Neural progenitor cell (in vitro differentiated cells): ENCODE measurements at regions not wholly inside any gene's neighbourhood (a gene's known extent, or its start where the extent isn't known, plus 50 kb on each side); places are given as distances from the start of the nearest gene placed in this dataset.

ENCODE experiments used
- DNase-seq: peaks from one replicate; pipeline ENCODE4 v3.0.0-alpha.2; 2016; ENCODE audit warnings: low spot score
- H2AFZ ChIP-seq: fragments of 200-600 bp; sonication (generic); replicated peaks from 2 replicates; pipeline ENCODE4 v1.6.1; 2016; ENCODE audit warnings: antibody characterized with exemption
- H3F3A ChIP-seq: fragments of 200-600 bp; sonication (generic); 2 replicates; pipeline ENCODE4 v1.6.1; 2016; ENCODE audit warnings: antibody characterized with exemption, low read depth
- H3K27ac ChIP-seq: fragments of 200-600 bp; sonication (generic); 2 replicates; pipeline ENCODE4 v1.5.1; 2016; ENCODE audit warnings: mild to moderate bottlenecking
- H3K27me3 ChIP-seq: fragments of 200-600 bp; sonication (generic); 2 replicates; pipeline ENCODE4 v1.6.1; 2016; ENCODE audit warnings: mild to moderate bottlenecking, moderate library complexity
- H3K36me3 ChIP-seq: fragments of 200-600 bp; sonication (generic); 2 replicates; pipeline ENCODE4 v1.5.1; 2016
- H3K4me1 ChIP-seq: fragments of 200-600 bp; sonication (generic); 2 replicates; pipeline ENCODE4 v1.6.1; 2016; ENCODE audit warnings: mixed run types
- H3K4me2 ChIP-seq: fragments of 200-600 bp; sonication (generic); 2 replicates; pipeline ENCODE4 v1.6.1; 2016
- H3K4me3 ChIP-seq: fragments of 200-600 bp; sonication (generic); 2 replicates; pipeline ENCODE4 v1.5.1; 2016
- H3K79me2 ChIP-seq: fragments of 200-600 bp; sonication (generic); 2 replicates; pipeline ENCODE4 v1.6.1; 2016; ENCODE audit warnings: low read depth
- H3K9ac ChIP-seq: fragments of 200-600 bp; sonication (generic); 2 replicates; pipeline ENCODE4 v1.6.1; 2016
- H3K9me3 ChIP-seq: fragments of 200-600 bp; sonication (generic); 2 replicates; pipeline ENCODE4 v1.5.1; 2016; ENCODE audit warnings: low read depth
- H4K20me1 ChIP-seq: fragments of 200-600 bp; sonication (generic); 2 replicates; pipeline ENCODE4 v1.6.1; 2016; ENCODE audit warnings: low read depth
- H3K27ac Mint-ChIP-seq: 3 replicates; pipeline ENCODE4 v1.8.0; 2021; ENCODE audit warnings: mixed read lengths
- H3K27me3 Mint-ChIP-seq: 2 replicates; pipeline ENCODE4 v1.8.0; 2022; ENCODE audit warnings: low read depth, mild to moderate bottlenecking, inconsistent platforms, moderate library complexity, mixed read lengths; ENCODE audit not compliant: insufficient read depth
- H3K36me3 Mint-ChIP-seq: 3 replicates; pipeline ENCODE4 v1.8.0; 2021; ENCODE audit warnings: mixed read lengths
- H3K4me1 Mint-ChIP-seq: 3 replicates; pipeline ENCODE4 v1.8.0; 2021; ENCODE audit warnings: mixed read lengths
- H3K4me3 Mint-ChIP-seq: 3 replicates; pipeline ENCODE4 v1.8.0; 2021; ENCODE audit warnings: mild to moderate bottlenecking, moderate library complexity, mixed read lengths
- H3K9me3 Mint-ChIP-seq: 3 replicates; pipeline ENCODE4 v1.8.0; 2020; ENCODE audit warnings: mixed read lengths
- EZH2 ChIP-seq: fragments of 200-600 bp; sonication (generic); IDR thresholded peaks from 2 replicates; pipeline ENCODE4 v1.6.1; 2017; ENCODE audit warnings: antibody characterized with exemption, mild to moderate bottlenecking, moderate library complexity
- EZH2phosphoT487 ChIP-seq: fragments of 200-600 bp; sonication (generic); IDR thresholded peaks from 2 replicates; pipeline ENCODE4 v1.6.1; 2017; ENCODE audit warnings: antibody characterized with exemption
- TF ChIP-seq, protein P1 (sequence below): fragments of 200-600 bp; sonication (generic); IDR thresholded peaks from 2 replicates; pipeline ENCODE4 v1.5.1; 2017; ENCODE audit warnings: antibody characterized with exemption, mild to moderate bottlenecking

- Histone ChIP-seq H3K4me2 (no peak overlapping the region), H3K9ac (no peak overlapping the region), H3K27ac (no peak overlapping the region), H2AFZ (peak overlapping the region; percentile 32), H3K27me3 (no peaks in the 10 kb centered on the region), H3K79me2 (no peaks in the 10 kb centered on the region), H3K36me3 (no peaks in the 10 kb centered on the region), H3F3A (no peaks in the 10 kb centered on the region), H3K4me1 (no peaks in the 10 kb centered on the region), H4K20me1 (no peaks in the 10 kb centered on the region), H3K9me3 (no peaks in the 10 kb centered on the region), H3K4me3 (no peak overlapping the region)
- no peak for DNase-seq
- Mint-ChIP-seq H3K4me3 (no peak overlapping the region), H3K27ac (no peak overlapping the region), H3K27me3 (no peaks in the 10 kb centered on the region), H3K4me1 (peaks cover 3% of the 10 kb centered on the region), H3K9me3 (no peaks in the 10 kb centered on the region), H3K36me3 (no peaks in the 10 kb centered on the region)
- TF ChIP-seq EZH2: no peak
- no peak for TF ChIP-seq EZH2phosphoT487
- TF ChIP-seq, protein P1, sequence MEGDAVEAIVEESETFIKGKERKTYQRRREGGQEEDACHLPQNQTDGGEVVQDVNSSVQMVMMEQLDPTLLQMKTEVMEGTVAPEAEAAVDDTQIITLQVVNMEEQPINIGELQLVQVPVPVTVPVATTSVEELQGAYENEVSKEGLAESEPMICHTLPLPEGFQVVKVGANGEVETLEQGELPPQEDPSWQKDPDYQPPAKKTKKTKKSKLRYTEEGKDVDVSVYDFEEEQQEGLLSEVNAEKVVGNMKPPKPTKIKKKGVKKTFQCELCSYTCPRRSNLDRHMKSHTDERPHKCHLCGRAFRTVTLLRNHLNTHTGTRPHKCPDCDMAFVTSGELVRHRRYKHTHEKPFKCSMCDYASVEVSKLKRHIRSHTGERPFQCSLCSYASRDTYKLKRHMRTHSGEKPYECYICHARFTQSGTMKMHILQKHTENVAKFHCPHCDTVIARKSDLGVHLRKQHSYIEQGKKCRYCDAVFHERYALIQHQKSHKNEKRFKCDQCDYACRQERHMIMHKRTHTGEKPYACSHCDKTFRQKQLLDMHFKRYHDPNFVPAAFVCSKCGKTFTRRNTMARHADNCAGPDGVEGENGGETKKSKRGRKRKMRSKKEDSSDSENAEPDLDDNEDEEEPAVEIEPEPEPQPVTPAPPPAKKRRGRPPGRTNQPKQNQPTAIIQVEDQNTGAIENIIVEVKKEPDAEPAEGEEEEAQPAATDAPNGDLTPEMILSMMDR: no peak
Observed at GRCh38 chr7:12882710-12883109, 195.3 kb downstream of the ARL4A start.

DNA sequence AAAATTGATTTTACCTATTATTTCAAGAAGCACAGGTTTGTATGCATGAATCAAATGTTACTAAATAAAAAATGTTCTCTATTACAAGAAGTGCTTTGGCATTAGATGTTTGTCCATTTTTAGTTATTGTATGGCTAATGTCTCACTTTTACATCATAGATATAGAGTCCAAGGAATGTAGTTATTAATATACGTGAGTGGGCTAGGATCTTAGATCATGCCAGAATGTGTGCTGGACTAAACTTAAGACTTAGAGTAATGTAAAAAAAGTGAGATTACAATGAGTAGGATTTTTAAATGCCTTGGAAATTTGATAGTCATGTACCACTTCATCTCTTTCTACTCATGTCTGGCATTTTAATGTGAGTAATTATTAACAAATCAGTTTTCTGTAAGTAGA, 196.6 kb downstream of the ARL4A start:
- peaks cover 2% of the 10 kb centered on the region for H3K9me3 Mint-ChIP-seq
- H4K20me1 ChIP-seq: no peaks in the 10 kb centered on the region
- no peak overlapping the region for H3K4me3 ChIP-seq
- no peaks in the 10 kb centered on the region for H3K27me3 Mint-ChIP-seq
- H3K4me1 Mint-ChIP-seq: peaks cover 3% of the 10 kb centered on the region
- H3K27ac Mint-ChIP-seq: no peak overlapping the region
- H3K9me3 ChIP-seq: no peaks in the 10 kb centered on the region
- H3F3A ChIP-seq: no peaks in the 10 kb centered on the region
- H3K36me3 Mint-ChIP-seq: no peaks in the 10 kb centered on the region
- H3K4me2 ChIP-seq: no peak overlapping the region
- H3K36me3 ChIP-seq: no peaks in the 10 kb centered on the region
- no peak overlapping the region for H2AFZ ChIP-seq
- H3K9ac ChIP-seq: no peak overlapping the region
- no peaks in the 10 kb centered on the region for H3K79me2 ChIP-seq
- no peak overlapping the region for H3K4me3 Mint-ChIP-seq
- no peak for TF ChIP-seq EZH2
- no peak for TF ChIP-seq EZH2phosphoT487
- TF ChIP-seq, protein P1: no peak
- no peaks in the 10 kb centered on the region for H3K4me1 ChIP-seq
- no peak overlapping the region for H3K27ac ChIP-seq
- H3K27me3 ChIP-seq: no peaks in the 10 kb centered on the region
- no peak for DNase-seq

GRCh38 chr7:12884856-12885440, 197.5 kb downstream of the ARL4A start:
- Histone ChIP-seq H3K4me3 (no peak overlapping the region), H3K9me3 (no peaks in the 10 kb centered on the region), H3K36me3 (no peaks in the 10 kb centered on the region), H3F3A (no peaks in the 10 kb centered on the region), H3K9ac (no peak overlapping the region), H2AFZ (no peak overlapping the region), H3K27ac (no peak overlapping the region), H4K20me1 (no peaks in the 10 kb centered on the region), H3K79me2 (no peaks in the 10 kb centered on the region), H3K4me1 (no peaks in the 10 kb centered on the region), H3K27me3 (no peaks in the 10 kb centered on the region), H3K4me2 (no peak overlapping the region)
- no peak overlapping the region for H3K4me3 Mint-ChIP-seq
- peaks cover 2% of the 10 kb centered on the region for H3K9me3 Mint-ChIP-seq
- TF ChIP-seq EZH2phosphoT487: no peak
- TF ChIP-seq, protein P1: no peak
- no peak for TF ChIP-seq EZH2
- H3K27me3 Mint-ChIP-seq: no peaks in the 10 kb centered on the region
- no peaks in the 10 kb centered on the region for H3K36me3 Mint-ChIP-seq
- H3K27ac Mint-ChIP-seq: no peak overlapping the region
- H3K4me1 Mint-ChIP-seq: peaks cover 3% of the 10 kb centered on the region
- DNase-seq: no peak
